GM19351 (cell line): ENCODE measurements at regions not wholly inside any gene's neighbourhood (a gene's known extent, or its start where the extent isn't known, plus 50 kb on each side); places are given as distances from the start of the nearest gene placed in this dataset.
"Not testable (repeated sequence)": the region's sequence is repeated elsewhere in the genome, so short reads cannot be mapped to it uniquely, and the experiment has no call there.

ENCODE experiments used
- ATAC-seq: cut with Tn5 transposase; IDR thresholded peaks from one replicate; pipeline ENCODE4 v1.9.1; 2021; ENCODE audit warnings: mild to moderate bottlenecking, moderate library complexity; ENCODE audit not compliant: unreplicated experiment

- ATAC-seq: no peak
Observed at GRCh38 chr3:137582484-137582883, 181.6 kb upstream of the SOX14 start.

- ATAC-seq: no peak
Observed at GRCh38 chr3:137583256-137583655, 180.9 kb upstream of the SOX14 start.

GRCh38 chr3:137588871-137589270 is 175.2 kb upstream of the SOX14 start:
- no peak for ATAC-seq

- not testable (repeated sequence) for ATAC-seq
Observed at GRCh38 chr3:137595415-137595814, 168.7 kb upstream of the SOX14 start.

GRCh38 chr3:137610723-137611122 is 153.4 kb upstream of the SOX14 start:
- no peak for ATAC-seq

GRCh38 chr3:137612291-137612690 is 151.8 kb upstream of the SOX14 start:
- no peak for ATAC-seq

GRCh38 chr3:137615659-137616418 is 148.3 kb upstream of the SOX14 start:
- no peak for ATAC-seq

GRCh38 chr3:137641879-137642704 is 122.0 kb upstream of the SOX14 start:
- ATAC-seq: no peak

GRCh38 chr3:137642831-137643230 is 121.3 kb upstream of the SOX14 start:
- no peak for ATAC-seq

- no peak for ATAC-seq
Observed at GRCh38 chr3:137647179-137647578, 116.9 kb upstream of the SOX14 start.

GRCh38 chr3:137669519-137670060 is 94.5 kb upstream of the SOX14 start:
- ATAC-seq: no peak

- no peak for ATAC-seq
Observed at GRCh38 chr3:137687181-137687879, 76.8 kb upstream of the SOX14 start.

GRCh38 chr3:137692803-137693431 is 71.2 kb upstream of the SOX14 start:
- peak; percentile 79 for ATAC-seq

- ATAC-seq: no peak
Observed at GRCh38 chr3:137693791-137694190, 70.3 kb upstream of the SOX14 start.

GRCh38 chr3:137694836-137695235 is 69.3 kb upstream of the SOX14 start:
- ATAC-seq: no peak

GRCh38 chr3:137695351-137695750 is 68.8 kb upstream of the SOX14 start:
- ATAC-seq: no peak

GRCh38 chr3:137709011-137709601 is 55.0 kb upstream of the SOX14 start:
- peak; percentile 69 for ATAC-seq

GRCh38 chr3:137713965-137714364 is 50.1 kb upstream of the SOX14 start:
- ATAC-seq: not testable (repeated sequence)
